Panc1 (cell line): ENCODE measurements at regions not wholly inside any gene's neighbourhood (a gene's known extent, or its start where the extent isn't known, plus 50 kb on each side); places are given as distances from the start of the nearest gene placed in this dataset.

ENCODE experiments used
- REST ChIP-seq, 2 experiments: IDR thresholded peaks; 2 replicates each; pipeline ENCODE4 v1.6.1; 2011 to 2012; ENCODE audit warnings: low read depth in 2 of 2, control low read depth in 1 of 2, low read length in 1 of 2, mild to moderate bottlenecking in 1 of 2, moderate library complexity in 1 of 2; ENCODE audit not compliant: insufficient read depth in 1 of 2
- TCF7L2 ChIP-seq: IDR thresholded peaks from 2 replicates; pipeline ENCODE4 v1.6.1; 2011; ENCODE audit warnings: mild to moderate bottlenecking, low read depth, low read length, inconsistent platforms

- TF ChIP-seq TCF7L2 (no peak), REST (IDR thresholded peaks at IDR 0.05; ENCODE audit: insufficient read depth in 1 of 2, low read depth in 2 of 2, low read length in 1 of 2) (no peak)
Measured at GRCh38 chr3:22476976-22477375, 726.0 kb upstream of the ZNF385D start.
